HG02588 (cell line): ENCODE measurements at regions not wholly inside any gene's neighbourhood (a gene's known extent, or its start where the extent isn't known, plus 50 kb on each side); places are given as distances from the start of the nearest gene placed in this dataset.

ENCODE experiments used
- ATAC-seq: cut with Tn5 transposase; IDR thresholded peaks from one replicate; pipeline ENCODE4 v1.9.1; 2021; ENCODE audit warnings: mild to moderate bottlenecking, moderate library complexity; ENCODE audit not compliant: unreplicated experiment

DNA sequence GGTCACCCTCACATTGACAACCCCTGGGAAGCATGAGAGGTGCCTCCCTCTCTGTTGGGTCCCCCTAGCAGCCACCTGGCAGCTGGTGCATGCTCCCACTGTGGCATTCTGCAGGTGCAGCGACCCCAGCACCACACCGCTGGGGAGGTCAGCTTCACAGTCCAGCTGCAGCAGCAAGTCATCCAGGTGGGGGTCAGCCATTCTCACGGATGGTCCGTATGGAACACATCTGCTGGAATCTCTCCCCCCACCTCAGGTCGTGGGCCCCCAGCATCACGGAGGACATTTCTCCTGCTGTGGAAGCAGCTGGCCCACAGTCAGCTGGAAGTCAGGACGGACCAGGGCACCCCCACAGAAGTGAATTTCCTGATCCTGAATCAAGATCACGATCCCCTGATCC, 201.3 kb downstream of the COG6 start:
- no peak for ATAC-seq

DNA sequence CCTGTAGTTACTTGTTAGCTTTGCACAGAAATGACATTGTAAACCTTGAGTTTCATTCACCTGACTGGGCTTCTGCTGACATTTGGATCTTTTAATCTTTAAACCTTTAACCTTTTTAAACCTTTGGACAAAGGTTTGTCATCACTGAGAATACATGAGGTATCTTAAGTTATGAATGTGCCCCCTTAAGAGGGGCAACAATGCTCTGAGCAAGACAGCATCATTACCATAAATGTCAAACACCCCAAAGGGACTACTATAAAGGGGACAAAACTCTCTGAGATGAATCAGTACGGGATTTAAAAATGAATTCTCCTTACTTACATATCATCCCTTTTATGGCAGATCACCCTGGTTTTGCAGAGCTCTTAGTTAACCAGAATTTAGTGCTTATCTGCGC, 203.3 kb downstream of the COG6 start:
- ATAC-seq: no peak

DNA sequence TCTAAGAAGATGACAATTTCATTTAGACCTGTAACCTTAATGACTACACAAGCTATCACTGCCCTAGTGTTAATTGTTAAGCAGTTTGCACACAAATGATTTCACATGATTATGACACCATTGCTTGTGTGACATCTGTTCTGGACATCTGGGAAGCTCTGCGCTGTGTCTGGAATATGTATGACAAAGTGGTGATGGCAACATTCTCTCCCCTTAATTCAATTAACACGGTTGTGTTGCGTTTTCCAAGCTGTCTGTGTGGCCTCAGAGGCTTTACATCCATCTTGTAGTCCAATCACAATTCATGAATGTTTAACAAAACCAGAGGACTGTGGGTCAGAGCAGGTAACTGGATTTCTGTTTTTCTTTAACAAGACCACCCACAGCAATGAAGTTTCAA, 204.4 kb downstream of the COG6 start:
- no peak for ATAC-seq

DNA sequence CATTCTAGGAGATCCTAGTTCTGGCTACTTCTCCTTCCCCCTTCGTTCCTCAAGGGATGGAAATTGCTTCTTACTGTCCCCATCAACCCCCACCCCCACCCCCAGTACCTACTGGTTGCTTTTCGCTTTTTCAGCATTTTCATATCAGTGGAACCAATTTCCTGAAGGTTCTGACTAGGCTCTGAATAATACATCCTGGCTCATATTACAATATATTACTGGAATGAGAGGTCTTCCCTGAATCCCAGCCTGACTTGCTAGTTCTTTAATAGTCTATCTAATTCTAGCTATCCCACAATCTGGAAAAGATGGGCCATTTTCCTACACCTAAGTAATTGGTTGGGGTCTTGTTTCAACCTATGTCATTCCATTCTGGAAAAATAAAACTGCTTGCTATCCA, 207.4 kb downstream of the COG6 start:
- no peak for ATAC-seq

DNA sequence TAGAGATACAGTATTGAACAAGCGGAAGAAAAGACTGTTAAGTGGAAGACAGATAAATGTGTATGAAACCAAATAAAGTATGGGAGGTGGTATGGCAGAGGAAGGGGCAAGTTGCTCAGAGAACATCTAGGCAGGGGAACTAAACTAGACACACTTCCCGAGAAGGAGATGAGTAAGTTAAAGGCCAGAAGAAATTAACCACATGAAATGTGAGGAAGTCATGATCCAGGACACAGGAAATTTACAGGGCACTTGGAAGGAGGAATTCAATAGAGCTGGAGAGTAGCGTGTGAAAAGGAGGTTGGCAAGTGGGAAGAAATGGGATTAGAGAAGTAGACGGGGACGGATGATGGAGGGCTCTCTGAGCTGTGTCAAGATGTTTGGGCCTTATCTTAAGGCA, 208.8 kb downstream of the COG6 start:
- no peak for ATAC-seq

DNA sequence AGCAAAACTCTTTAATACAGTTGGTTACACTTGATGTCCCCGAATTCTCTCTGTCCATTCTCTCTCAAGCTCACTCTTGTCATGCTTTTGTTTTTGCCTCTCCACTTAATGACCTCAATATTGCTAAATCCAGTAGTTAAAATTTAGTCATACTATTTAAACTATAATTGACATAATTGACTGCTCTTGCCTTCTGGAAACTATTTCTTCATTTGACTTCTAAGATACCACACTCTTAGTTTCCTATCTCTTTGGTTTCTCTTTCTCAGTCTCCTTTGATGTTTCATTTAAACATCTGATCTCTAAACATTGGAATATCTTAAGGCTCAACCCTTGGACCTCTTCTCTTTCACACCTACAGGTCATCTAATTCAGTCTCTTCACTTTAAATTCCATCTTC, 211.3 kb downstream of the COG6 start:
- no peak for ATAC-seq

DNA sequence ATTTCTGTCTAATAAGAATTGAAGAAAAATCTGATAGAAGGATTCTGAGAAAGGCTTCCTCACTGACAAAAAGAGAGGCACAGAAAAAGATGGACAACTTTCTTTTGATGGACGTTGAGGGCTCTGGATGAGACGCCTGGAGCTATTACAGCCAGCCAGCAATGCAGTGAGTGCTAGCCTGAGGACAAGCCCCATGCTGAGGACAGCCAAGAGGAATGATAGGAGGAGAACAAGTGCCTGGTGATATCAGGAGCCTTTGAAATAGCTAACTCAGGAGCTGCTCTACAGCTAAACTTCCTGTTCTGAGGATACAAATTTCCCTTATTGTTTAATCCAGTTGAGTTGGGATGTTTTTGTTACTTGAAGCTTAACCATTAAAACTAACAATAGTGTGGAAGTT, 212.3 kb downstream of the COG6 start:
- no peak for ATAC-seq

DNA sequence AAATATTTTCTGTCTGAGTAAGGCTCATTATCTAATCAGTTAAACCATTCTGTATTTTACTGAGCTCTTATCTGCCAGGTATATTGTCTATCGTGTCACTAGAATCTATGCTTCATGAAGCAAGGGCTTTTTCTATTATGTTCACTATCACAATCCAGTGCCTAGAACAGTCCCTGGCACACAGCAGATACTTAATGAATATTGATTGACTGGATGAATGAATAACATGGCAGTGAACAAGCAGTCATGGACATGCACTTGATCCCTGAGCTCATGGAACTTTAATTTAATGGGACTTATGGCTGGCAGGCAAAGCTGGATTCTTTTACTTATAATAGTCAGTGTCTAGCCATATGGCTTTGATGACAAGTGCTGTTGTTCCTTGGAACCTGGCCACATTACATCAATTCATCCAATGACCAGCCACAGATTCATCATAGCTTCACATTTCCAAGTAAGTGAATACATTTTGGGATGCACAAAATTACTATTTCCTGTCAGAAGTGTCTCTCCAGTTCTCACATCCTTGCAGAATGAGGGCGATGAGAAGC, 214.8 kb downstream of the COG6 start:
- no peak for ATAC-seq

DNA sequence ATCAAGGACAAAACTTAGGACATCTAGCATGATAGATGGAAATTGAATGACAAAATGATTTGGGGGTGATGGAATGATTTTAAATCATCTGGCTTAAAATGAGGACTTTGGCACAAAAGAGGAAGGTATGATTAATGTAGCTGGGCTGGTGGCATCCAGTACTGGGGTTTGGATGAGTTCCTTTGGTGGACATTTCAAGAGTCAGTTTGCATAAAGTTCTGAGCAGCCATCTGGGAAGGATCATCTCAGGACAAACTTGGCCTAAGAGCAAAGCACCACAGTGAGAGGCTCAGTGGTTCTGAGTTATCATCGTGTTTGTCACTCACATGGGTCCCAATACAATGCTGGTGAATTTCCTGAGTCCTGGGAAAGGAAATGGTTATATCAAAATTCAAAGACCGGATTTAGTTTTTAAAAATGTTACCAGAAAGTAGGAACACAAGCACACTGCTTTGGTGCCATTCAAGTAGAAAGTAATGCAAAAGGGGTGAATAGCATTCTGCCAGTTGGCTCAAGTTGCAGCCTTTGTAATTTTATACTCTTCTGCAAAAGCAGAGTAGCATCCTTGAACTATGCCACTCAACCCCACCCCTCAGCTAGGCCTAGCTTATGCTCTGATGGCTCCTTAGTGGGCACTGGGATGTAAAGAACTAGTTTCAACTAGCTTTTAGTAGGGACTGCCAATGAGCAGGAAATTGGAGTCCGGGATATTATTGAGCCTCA, 219.0 kb downstream of the COG6 start:
- ATAC-seq: no peak

DNA sequence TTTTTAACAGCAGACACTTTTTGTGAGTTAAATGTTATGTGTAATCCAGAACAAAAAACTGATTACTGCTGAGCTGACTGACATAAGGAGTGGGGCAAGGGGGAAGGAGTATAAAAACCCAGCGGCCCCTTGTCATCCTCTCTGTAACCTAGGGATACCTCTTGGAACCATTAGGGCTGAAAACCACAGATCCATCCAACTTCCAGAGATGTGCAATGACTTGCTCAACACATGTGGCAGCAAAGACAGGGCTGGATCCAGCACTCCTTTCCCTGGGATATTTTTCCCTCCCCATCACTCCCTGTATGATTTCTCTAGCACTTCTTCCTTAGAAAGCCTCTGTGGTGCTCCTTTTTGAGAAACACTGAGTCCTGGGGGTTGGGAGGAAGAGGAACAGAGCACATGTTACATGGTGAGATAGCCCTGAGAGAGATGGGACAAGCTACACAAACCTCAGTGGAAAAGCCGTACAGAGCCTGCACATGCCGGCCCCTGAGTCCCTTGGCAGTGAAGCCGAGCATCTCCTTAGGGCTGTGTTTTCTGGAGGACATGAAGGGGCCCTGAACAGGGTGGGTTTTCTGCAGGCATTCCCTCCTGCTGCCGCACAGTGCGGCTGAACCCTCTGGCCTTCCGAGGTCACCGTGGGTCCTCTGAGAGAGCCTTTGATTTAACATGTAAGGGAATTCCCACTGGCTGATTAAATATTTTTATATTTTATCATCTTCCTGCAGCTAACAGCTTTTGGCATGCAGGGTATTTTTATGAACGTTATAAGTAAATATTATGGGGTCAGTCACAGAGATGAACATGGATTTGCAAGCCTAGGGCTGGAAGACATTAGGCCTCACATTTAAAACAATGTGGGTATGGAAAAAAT, 219.9 kb downstream of the COG6 start:
- no peak for ATAC-seq

DNA sequence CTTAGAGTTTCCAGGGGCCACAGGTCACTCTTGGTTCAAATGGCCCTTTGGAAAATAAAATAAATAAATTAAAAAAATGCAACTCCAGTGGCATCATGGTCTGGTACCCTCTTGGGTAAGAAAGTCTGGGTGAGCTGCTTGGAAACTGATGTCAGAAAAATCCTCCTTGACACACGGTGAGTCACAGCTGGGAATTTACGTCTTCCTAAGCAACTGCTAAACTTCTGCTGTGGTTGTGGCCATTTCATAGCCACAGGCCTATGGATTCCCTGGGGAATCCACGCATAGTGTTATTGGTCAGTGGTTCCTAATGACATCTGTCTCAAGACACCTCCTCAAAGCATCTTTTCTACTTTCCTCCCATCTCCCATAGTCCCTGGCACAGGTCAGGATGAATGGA, 220.8 kb downstream of the COG6 start:
- no peak for ATAC-seq

DNA sequence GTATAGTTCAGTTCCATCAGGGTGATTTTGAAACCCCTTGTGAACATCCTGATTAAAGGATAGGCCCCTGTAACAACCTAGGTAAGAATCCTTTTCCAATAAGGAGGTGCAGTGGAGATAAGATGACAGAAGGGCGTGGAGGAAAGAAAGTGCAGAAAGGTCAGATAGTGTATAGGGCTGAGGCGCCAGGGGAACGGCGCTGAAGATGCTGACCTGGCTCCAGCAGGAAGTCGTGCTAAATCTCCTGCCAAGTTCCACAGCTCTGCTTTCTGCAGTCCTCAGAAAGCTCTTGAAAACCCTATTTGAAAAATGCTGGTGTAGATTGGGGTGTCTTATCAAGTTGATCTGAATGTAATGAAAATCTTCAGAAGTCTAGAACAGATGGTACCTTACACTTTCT, 221.7 kb downstream of the COG6 start:
- ATAC-seq: no peak

DNA sequence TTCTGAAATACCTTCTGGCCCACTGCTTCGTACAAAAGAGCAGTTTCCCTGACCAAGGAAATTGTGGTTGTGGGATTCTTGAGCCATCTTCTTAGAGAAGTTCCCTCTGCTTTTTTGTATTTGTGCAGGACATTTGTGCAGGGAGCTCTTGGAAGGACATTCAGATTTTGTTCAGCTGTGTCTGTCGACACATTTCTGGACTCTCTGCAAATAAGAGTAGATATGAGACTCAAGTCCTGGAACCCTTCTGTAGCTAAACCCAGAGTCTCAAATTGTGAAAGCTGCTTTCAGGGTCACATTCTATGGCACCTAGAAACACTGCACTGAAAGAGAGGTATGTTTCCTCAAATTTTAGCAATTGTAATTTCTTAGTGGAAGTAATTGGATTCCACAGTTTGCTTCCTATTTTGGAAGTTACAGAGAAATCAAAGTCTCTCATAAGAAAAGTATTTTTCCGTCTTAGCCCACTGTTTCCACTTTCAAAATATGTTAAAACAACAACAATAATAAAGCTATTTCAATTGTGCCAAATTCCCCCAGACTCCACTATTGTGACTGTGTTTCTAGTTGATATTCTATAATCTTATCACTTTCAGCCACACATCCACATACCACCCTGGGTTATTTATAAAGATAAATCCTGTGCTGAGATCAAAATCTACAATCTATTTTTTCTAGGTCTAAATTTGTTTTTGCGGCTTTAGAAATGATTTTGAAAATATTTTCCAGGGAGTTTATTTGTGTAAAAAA, 224.0 kb downstream of the COG6 start:
- ATAC-seq: no peak

DNA sequence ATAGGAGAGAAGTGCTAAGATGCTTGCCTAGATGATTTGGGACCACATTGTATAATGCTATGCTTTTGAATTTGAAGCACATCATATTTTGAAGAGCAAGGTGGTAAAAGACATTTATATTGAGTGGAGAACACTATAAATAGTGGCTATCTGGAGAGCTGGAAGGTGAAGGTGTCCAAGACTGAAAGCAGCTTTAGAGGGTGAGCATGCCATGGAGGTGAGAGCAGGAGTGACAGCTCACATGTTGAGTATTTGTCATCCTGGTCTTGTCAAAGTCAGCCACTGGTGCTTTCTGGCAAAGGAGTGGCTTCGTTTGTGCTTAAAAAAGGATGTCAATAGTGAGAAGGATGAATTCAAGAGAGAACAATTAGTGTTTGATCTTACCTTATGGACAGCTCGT, 225.9 kb downstream of the COG6 start:
- ATAC-seq: no peak

DNA sequence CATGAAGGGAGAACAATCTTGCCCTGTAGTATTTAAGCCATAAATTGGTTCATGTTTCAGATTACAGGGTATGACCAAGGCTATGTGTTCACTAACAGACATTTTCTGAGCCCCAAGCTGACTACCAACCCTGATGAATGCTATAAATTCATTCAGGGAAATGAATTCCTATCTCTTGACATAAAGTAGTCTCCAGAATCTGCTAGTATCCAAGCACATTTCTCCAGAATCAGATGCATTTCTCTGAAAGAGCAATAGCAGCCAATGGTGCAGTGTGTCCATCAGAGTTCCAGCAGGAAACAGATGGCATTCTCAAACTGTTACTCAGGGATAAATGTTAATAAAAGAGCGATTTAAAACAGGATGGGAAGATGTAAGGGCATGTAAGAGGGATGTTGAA, 226.4 kb downstream of the COG6 start:
- no peak for ATAC-seq

DNA sequence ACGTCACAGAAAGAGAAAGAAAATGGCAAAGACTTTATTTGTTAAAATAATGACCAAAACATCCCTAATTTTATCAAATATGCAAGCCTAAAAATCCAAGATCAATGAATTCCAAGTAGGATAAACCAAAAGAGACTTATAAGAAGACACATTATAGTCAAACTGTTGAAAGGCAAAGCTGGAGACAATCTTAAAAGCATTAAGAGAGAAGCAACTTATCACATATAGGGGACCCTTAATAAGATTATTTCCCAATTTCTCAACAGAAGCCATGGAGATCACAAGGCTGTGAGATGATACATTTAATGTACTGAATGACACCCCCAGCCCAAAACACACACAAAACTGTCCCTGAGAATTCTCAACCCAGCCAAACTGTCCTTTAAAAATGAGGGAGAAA, 228.7 kb downstream of the COG6 start:
- no peak for ATAC-seq

DNA sequence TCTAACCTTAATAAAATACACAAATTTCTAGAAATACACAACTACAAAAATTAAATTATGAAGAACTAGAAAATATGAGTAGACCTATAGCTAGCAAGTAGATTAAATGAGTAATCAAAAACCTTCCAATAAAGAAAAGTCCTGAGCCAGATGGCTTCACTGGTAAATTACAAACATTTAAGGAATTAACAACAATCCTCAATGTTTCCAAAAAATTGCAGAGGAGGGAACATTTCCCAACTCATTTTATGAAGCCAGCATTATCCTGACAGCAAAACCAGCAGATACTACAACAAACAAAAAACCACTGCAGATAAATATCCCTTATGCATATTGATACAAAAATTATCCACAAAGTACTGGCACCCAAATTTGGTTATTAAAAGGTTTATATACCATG, 230.9 kb downstream of the COG6 start:
- ATAC-seq: no peak

DNA sequence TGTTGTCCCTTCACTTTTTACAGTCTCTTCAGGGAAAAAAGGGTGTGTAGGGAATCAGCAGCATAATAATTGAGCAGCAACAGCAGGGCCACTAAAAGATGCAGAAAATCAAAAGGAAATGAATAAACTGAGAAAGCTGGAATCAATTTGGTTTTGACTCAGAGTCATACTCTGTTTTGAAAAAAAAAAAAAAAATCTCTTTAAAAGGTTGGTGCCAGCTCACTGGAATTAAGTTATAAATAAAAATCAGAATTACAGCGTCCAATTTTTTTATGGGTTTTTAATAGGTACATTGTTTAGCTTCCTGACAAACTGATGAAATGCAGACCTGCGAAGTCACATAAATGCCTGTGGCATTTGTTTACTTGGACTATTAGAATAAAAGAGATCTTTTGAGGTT, 231.9 kb downstream of the COG6 start:
- ATAC-seq: no peak

DNA sequence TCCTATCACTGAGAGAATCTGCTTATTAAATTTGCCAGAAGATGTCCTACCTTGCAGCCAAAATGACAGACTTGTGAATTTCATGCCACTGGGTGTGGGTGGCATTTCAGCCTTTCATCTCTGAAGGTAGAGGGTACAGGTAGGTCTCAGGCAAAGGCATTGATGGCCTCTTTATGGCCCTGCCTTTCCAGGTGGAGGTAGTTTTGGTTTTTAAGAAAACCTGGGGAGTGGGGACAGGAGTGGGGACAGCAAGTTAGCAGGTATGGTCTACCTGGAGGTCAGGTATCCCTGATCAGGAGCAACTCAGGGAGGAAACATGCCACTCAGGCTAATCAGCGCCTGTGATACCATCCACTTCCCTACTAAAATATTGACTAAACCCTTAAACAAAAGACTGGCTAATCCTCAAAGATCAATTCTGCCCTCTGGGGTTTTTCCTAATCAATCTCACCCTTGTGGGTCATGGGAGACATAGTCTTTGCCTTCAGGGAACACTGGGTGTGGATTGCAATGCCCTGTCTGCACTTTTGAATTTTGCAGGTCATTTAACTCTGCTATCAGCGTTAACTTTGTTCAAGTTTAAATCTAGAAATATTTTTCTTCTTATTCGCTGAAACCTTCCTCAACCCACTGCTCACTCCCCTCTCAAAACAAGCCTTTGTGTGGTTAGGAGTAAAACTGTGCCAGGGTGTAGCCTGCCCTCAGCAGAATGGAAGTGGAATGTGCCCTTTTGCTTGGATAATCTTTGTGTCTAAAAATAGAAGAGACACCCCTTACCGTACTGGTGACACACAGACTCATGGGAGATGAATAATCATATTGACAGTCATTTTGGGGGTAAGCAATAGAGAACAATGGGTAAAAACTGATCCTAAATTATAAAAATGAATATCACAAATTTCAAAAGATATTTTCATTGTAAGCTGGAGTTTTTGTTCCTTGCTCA, 233.7 kb downstream of the COG6 start:
- no peak for ATAC-seq

DNA sequence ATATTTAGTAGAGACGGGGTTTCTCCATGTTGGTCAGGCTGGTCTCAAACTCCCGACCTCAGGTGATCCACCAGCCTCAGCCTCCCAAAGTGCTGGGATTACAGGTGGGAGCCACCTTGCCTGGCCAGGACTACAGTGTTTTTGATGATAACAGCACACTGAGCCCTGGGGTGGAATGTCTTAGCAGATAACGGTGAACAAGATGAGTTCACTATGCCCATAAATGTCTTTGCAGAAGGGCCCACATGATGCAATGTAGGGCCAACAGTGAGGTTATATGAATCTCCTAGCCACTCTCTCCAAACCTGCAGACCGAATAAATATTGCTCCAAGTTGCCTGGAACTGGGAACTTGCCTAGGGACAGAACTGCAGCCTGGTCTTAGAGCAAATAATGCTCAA, 235.1 kb downstream of the COG6 start:
- no peak for ATAC-seq
